Inflammatory macrophage (primary cell): ENCODE measurements at regions not wholly inside any gene's neighbourhood (a gene's known extent, or its start where the extent isn't known, plus 50 kb on each side); places are given as distances from the start of the nearest gene placed in this dataset.

ENCODE experiments used
- DNase-seq, 2 donors: peaks; one replicate each; pipeline ENCODE4 v3.0.0-alpha.2; 2020 to 2022

DNA sequence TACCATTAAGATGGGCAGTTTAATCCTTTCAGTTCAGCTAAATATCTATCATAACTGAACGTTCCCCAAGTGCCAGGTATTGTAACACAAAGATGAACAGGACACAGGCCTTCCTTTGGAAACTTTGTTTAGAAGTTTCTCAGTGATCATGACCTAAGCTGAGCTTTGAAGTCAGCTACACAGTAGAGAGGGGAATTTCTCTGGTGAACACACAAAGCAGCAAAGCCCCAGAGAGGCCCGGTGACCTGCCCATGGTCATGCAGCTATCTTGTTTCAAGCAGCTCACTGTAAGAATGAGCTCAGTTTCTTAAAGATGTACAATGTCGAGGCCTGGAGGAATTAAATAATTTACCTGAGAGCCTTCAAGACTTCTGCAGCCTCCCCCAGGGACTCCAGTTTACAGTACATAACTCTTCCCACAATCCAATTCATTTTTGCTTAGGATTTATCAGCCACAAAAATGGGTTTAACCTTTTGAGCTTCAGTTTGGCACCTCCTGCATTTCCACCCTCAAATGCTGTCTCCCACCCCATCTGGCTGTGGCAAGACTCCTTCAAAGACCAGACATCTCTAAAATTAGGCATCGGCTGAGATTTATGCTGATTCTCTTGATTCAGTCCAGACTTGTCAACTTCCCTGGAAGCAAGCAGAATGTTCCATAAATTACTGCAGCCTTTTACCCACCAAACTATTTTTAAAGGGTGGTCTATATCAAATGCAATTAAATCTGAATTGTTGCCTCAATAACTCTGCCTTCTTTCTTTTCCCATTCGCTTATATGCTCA lies 325.6 kb downstream of the TXNL1 start:
- DNase-seq: no peak

DNA sequence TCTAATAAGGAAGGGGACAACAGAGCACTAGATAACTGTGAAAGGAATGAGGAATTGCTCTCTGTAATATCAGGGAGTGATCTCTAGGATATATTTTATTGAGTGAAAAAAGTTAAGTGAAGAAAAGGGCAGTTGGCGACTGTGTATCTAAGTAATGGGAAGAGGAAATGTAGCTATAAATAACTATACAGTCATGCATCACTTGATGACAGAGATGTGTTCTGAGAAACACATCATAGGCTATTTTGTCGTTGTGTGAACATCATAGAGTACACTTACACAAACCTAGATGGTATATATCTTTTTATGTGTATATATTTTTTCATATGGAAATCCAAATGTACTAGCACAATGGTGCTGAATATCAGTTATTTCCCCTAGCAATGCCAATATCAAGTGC lies 329.3 kb downstream of the TXNL1 start:
- DNase-seq: peak; percentile 17

DNA sequence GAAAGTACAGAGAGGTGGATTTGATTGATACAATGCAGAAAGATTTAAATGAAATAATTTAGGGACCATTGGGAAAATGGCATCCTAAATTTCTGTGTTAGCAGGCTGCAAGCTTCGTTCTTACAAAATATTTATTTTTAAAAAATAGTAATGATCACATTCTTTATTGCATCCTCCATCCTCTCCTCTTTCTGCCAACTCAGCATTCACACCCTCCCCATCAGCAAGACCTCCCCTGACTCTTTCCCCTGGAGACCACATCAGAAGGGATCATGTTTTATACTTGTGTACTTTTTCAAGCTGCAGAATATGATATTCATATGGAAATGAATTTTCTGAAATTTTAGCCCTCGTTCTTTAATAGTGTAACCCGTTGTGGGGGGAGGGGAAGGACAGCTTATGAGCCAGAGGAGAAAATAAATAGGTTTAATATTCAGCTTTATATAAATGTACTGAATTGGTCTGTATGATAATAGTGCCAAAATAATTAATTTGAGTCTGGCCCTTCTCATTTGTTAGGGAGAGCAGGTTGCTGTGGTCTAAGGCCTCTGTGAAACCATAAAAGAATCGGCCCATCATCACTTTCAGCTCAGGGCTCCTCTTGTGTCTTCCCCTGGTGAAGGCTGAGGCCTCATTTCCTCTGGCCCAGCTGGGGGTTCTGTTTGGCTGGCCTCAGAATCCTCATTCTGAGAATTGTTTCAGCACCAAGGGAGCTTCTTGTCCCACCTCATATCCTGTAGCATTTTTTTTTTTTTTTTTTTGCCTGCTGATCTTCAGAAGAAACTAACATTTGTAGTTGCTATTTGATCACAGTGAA lies 330.8 kb downstream of the TXNL1 start:
- DNase-seq: no peak

DNA sequence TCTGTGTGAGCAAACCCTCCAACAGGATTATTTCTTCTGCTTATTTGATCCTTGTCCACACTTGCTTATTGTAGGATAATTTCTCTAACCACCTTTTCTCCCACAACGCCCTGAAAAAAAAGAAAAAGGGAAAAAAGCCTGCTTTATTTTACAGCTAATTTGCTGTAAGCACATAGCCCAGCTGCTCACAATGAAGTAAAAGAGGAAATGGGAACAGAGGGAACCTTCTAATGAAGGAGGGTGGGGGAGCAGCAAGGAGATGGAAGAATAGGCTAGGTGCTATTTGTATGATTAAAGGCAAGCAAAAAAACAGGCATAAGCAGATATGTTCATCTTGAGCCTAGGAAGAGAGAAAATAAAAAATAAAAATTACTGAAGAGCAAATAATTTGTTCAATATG lies 331.6 kb downstream of the TXNL1 start:
- DNase-seq: no peak

DNA sequence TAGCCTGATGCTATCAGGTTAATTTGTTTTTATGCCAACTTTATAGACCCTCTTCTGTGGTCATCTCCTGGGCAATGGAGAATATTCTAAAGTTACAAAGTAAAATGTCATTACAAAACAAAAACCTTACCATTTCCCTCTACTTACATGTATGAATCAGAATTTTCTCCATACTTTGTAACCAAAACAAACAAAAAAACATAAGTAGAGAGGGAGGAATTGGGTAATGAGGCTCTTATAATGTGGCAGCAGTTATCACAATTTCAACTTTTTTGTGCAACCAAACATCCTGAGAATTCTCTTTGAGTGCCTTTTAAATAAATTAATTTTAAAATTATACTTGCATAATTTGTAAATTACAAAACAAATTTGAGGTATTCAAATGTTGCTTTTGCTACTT lies 332.8 kb downstream of the TXNL1 start:
- peak in 1 of 2 donors; percentile 14 for DNase-seq

DNA sequence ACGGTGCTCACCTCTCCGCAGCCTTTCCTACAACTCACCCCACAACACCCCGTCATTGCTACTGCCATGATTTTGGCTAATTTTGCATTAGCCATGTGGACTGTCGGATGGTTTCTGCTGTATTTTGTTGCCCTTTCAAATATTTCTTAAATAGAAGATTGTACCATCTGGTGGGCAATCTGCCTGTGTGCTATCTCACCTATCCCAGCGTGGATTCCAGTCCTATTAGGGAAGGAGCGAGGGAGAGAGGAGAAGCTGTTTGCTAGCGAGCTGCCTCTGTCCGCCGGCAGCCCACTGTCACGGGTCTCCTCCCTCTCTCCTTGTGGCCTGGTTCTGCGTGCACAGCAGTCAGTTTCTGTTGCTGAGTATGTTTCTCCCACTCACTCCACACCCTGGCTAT lies 336.2 kb downstream of the TXNL1 start:
- DNase-seq: no peak

DNA sequence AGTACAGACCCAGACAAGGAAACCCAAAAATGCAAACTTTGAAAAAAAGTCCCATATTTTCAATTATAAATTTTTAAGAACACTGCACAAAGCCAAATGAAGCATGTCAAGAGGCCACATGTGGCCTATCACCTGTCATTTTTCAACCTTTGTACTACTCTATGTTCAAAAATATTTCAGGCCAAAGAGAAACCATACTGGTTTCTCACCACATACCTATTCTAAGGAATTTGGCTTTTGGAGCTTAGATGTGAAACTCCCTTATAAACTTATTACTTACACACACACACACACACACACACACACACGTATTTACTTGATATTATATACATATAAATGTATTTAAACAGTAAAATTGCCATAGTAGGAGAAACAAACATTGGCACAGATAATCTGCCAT lies 338.7 kb downstream of the TXNL1 start:
- DNase-seq: no peak

DNA sequence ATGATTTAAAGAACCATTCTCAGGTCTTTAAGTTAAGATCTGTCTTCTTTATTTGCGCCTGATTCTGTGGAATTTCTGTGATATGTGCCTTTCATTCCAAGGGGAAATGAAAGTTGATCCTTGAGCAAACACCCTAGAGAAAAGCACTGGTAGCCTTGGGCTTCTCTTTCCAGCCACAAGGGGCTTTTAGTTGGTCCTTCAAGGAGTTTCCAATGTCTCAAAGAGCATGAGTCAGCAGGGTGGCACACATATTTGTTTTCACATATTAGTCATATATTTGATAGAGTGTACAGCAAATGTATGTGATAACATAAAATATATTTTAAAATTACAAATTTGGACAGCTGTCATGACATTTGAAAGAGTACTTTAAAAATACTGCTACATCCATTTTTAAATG lies 339.5 kb downstream of the TXNL1 start:
- DNase-seq: peak; percentile 19 to 27

DNA sequence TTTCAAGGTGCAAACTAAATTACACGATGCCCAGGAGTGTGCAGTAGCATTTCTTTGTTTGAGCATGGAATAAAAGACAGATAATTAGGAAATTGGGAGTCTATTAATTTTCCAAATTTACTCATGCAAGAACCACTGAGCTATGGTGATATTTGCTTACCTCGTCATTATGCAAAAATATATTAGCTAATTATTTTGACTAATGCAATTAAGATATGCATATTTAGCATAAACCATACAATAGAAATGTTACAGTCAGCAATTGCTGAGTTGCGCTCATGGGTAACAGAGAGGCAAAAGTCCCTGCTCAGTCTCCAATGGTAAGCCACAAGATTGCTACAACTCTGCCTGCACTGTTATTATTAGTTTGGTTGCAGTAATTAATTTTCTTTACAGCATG lies 342.0 kb downstream of the TXNL1 start:
- DNase-seq: no peak

DNA sequence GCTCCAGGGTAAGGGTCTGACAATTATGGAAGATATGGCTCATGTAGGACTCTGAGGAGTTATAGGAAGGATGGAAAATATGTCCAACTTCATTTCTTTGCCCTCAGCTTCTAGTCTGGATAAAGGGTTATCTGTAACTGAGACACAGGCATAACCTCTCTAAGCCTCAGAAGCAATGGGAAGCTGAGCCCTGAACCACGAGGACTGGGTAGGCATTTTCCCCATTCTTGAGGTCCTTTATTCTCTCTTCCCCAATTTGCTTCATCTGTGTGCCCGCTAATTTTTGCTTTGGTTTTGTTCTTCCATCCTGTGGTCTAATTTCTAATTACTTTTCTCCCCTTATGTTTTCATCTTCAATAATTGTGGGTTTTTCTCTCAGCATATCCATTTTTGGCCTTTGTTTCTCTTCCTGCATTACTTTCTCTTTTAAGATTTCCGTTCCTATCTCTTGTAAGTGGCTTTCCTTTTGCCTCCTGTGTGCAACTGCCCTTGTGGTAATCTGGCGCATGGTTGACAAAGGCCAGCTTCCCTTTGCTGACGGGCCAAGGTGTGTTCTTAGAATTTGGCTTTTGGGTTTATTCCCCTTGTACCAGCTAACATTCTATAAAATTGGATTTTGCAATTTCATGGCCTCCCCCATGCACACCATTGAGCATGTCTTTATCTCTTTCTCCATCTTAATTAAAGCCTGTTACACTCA lies 343.8 kb downstream of the TXNL1 start:
- DNase-seq: peak; percentile 11 to 29

DNA sequence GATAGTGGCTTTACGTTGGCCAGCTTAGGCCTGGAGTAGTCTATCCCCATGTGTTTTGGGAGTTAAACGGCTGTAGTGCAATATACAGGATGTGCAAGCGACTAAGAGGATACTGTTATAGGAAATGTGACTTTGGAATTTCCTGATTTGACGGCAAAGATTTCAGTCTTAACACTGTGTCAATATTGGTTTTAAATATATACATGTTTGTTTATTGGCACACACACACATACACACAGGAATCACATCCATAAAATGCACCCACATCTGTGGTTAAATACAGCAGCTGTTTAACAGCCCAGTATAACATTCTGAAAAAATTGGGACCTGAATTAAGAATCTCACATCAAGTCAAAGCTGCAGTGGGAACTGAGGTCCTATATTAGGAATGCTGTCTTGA lies 347.1 kb downstream of the TXNL1 start:
- no peak for DNase-seq

DNA sequence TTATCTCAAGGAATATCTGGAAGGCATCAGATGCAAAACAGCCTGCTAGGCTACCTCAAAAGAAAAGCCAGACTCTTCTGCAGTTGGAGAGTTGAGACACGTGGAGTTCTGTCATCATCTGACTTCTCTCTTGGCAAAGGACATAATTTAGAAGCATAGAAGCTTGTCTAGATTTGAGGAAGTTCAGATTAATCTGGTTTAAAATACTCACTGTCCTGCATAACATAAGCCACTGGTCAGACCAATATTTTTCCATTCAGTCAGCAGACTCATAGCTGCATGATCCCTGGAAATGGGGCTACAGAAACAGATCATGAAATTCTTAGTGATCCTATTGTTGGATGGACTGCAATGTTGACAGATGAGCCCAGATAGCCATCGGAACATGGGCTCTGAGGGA lies 349.0 kb downstream of the TXNL1 start:
- peak; percentile 64 to 73 for DNase-seq

DNA sequence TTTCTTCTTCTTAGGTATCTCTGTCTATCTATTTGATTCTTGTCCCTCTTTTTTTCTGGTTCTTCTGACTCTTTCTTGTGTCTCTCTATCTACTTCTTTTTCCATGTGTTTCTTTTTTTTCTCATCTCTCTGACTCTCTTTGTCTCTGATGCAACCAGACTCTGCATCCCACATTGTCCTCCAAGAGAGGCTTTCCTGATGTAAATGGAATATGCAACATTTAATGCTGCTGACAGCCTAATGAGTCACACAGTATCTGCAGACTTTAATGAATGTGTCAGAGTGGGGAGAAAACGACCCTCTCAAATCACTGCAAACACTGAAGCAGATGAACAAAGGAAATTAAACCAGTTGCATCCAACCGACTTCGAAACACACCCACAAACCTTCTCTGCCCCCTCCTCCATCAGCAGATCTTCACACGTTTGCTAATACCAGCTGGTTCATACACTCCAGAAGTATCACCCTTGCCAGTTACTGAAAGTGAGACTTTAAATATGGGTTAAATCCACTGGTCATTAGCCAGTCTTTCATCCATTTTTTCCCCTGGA lies 351.5 kb downstream of the TXNL1 start:
- no peak for DNase-seq

DNA sequence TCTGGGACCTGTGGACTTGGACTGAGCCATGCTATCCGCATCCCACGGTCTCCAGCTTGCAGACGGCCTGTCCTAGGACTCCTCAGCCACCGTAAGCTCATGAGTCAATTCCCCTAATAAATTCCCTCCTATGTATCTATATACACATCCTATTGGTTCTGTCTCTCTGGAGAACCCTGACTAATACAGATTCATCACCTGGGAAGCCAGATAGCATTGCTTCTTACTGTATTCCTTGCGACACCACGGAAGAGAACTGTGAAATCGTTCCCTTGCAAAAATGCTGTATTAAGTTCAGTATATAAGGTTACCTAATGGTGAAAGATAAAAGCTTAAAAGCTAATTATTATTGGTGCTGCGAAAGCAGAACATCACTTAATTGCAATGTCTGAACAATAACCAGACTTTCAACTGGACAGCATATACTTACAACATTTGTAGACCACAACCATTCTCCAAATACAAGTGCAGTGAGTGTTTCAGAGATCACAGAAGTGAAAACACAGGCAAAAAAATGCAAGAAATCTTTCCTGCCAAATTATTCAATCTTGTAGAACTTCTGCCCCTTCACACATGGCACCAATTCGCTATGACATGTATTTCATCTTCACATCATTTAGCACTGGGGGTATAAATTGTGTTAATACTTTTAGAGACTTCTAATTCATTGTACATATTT lies 352.9 kb downstream of the TXNL1 start:
- no peak for DNase-seq

DNA sequence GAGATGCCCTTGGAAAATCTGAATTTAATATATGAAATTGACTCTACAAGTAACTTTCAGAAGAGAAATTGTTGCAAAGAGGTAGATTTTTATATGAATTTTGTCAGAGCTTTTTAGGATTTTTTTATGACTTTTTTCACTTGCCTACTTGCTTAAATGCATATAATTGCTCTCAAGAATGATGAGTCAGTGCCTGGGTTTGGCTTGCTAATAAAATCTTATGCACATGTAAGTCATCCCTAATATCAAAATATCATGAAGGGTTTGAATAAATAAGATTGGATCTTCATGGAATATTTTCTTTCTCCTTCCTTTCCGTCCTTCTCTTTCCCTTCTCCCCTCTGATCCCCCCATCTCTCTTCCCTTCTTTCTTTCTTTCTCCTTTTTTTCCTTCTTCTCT lies 354.1 kb downstream of the TXNL1 start:
- DNase-seq: no peak

DNA sequence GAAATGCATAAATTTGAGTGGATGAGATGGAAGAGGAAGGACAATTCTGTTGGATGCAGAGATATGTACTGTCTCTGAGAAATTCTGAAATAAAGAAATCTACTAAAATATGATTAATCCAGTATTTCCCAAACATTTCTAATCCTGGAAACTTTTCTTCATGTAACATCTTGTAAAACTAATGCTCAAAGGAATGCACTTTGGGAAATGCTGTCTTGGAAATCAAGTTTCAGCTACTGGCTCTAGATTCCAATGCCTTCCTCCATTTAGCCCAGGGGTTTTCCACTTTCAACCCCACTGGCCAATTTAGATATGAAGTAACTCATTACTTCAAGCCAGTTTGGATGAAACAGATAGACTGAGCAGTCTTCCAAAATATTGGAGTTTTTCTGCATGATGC lies 355.1 kb downstream of the TXNL1 start:
- DNase-seq: no peak

DNA sequence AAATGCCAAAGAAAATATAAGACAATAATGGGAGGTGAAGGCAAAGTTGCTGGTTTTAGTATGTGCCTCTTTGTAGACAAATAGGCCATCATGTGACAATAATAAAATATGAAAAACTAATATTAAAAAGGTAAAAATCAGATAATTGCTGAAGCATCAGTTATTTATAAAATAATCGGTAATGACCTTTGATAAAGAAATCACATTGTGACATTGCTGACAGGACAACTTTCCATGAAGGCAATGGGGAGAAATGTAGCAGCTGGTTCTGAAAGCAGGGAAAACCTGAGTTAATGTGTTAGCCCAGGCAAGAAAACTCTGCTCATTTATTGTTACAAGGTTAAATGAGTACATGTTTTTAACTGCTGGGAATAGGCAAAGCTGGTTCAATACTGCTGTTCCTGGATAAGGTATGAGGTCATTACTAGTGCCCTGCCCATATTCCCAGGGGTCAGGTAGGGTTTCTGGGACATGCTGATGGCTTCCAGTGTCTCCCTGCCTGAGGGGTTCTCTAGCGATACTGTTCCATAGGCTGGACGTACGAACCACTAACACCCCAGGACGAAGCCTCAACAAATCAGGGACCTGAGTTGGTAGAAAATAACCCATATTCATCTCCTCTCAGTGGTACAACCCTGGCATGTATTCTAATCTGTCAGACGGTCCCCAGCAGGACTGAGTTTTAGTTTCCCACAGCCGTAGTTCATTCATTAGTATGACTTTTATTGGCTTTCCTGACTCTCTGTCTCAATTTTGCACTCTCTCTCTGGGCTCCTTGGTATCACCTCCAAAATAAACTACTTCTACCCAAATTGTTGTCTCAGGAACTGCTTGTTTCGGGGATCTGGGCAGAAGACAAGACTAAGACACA lies 355.9 kb downstream of the TXNL1 start:
- DNase-seq: no peak

DNA sequence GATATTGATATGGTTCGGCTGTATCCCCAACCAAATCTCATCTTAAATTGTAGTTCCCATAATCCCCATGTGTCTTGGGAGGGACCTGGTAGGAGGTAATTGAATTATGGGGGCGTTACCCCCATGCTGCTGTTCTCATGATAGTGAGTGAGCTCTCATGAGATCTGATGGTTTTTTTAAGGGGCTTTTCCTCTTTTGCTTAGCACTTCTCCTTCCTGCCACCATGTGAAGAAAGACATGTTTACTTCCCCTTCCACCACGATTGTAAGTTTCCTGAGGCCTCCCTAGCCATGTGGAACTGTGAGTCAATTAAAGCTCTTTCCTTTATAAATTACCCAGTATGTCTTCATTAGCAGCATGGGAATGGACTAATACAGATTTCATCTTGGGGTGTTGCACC lies 358.6 kb downstream of the TXNL1 start:
- peak; percentile 26 to 43 for DNase-seq

DNA sequence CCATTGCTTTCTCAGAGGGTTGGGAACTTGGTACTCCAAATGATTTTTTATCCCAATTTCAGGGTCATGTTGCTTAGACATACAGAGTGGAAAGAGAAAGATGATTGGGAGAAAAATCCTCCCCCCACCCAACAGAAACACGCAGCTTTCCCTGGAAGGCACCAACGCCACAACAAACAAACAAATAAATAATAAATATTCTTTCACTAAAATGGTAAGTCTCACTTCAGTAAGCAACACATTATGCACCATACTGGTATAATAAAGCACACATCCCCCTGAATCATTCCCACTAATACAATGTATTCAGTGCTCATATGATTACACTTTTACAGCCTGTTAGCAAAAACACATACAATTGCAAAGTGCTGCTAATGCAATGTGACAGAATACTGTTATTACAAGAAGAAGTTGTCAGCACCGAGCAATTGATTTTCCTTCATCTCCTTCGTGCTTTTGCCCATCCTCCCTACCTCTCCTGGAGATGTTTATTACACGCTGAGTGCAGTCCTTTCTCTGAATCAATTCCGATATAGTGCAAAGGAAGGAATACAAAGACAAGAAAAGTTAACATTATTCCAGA lies 359.9 kb downstream of the TXNL1 start:
- no peak for DNase-seq

DNA sequence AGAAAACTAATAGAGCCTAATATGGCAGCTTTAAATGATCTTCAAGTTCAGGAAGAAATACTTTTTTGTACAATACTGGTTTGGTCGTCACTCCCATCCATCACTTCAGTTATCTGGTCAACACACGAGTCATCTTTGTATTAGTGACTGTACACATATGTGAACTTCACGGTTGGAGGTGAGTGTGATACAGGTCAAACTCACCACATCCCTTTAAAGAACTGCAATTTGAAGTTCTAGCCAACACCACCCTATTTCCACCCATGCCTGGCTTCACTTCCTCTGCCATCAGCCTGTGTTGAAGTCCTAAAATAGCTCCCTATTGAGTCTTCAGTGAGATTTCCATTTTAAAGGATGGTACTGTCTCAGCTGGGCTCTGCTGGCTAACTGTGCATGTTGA lies 361.9 kb downstream of the TXNL1 start:
- no peak for DNase-seq

DNA sequence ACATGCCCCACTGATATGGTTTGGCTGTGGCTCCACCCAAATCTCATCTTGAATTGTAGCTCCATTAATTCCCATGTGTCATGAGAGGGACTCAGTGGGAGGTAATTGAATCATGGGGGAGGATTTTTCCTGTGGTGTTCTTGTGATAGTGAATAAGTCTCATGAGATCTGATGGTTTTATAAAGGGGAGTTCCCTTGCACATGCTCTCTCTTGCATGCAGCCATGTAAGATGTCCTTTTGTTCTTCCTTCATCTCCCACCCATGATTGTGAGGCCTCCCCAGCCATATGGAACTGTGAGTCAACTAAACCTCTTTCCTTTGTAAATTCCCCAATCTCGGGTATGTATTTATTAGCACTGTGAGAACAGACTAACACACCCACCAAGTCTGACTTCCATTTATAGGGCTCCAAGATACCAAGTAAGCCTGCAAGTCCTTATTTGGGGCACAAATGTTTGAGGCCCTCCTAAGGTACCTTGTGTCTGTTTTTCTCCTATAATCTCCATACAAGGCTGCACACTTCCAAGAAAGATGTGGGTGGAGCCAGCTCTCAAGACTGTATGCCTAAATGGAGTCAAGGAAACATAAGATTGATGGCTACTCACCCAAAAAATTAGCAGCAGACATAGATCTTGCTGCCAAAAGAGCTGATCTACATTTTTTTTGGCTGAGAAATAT lies 364.7 kb downstream of the TXNL1 start:
- peak; percentile 28 to 55 for DNase-seq
